ENCODE measurements at regions not wholly inside any gene's neighbourhood (a gene's known extent, or its start where the extent isn't known, plus 50 kb on each side); places are given as distances from the start of the nearest gene placed in this dataset.

DNA sequence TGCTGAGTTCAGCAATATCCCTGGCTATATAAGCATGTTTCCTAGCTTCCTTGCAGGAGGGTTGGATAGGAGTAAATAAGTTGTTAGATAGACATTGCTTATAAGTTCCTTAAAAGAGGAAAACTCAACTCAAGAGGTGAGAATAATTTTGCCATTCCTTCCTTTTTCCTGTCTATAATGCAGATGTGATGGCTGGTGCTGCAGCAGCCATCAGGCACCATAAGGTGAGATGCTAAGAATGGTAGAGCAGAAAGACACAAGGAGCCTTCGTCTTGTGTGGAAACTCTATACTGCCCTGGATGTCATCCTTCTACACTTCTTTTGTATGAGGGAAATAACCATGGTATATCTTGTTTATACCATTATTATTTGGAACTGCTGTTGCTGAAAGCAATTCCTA, 74.5 kb upstream of the GRK3 start:
- H3K79me2 ChIP-seq (ENCODE audit: control insufficient read depth, insufficient read depth, low read length): no peaks in the 10 kb centered on the region
- H3K9ac ChIP-seq (replicated peaks; ENCODE audit: extremely low read depth, insufficient read depth, low read length): no peak overlapping the region
- CTCF ChIA-PET: no interaction called here
- H3K27ac ChIP-seq (ENCODE audit: insufficient read depth, low read depth, low read length): no peak overlapping the region
- no peaks in the 10 kb centered on the region for H4K20me1 ChIP-seq (replicated peaks; ENCODE audit: control insufficient read depth, extremely low read depth, insufficient read depth, low read length)
- H3K4me1 ChIP-seq (ENCODE audit: control insufficient read depth, extremely low read depth, insufficient read depth, low read length): no peaks in the 10 kb centered on the region
- POLR2A ChIA-PET: no interaction called here
- no peak overlapping the region for H2AFZ ChIP-seq (ENCODE audit: low read depth, low read length)
- intact Hi-C loops (cut with micrococcal nuclease) (no loop called here), dilution Hi-C loops (cut with MboI; ENCODE audit: extremely low pct_ligation_motif_present, low sequenced_read_pairs) (no loop called here)
- H3K9me3 ChIP-seq (replicated peaks; ENCODE audit: control insufficient read depth, insufficient read depth, low read length): no peaks in the 10 kb centered on the region
- DNase-seq (ENCODE audit: low read depth, low spot score) (no peak), FAIRE-seq (no peak)
- H3K4me3 ChIP-seq (replicated peaks in 1 of 3; ENCODE audit: insufficient read depth in 1 of 3, low read depth in 1 of 3, low read length in 3 of 3): no peak overlapping the region
- BruUV-seq (replicated peaks): no TSS peak
- TF ChIP-seq GATA2 (IDR thresholded peaks at IDR 0.05; ENCODE audit: insufficient read depth, insufficient read length, low read depth, low read length): no peak
- H3K27me3 ChIP-seq (ENCODE audit: control insufficient read depth in 2 of 2, insufficient read depth in 2 of 2, low read length in 2 of 2): no peaks in the 10 kb centered on the region
- H3K36me3 ChIP-seq (ENCODE audit: control insufficient read depth in 2 of 2, extremely low read depth in 1 of 2, insufficient read depth in 2 of 2, low read length in 2 of 2): no peaks in the 10 kb centered on the region
- no peak overlapping the region for H3K4me2 ChIP-seq (ENCODE audit: insufficient read depth, low read length)
- no peaks in the 10 kb centered on the region for H3K9me1 ChIP-seq (replicated peaks; ENCODE audit: control insufficient read depth, extremely low read depth, insufficient read depth, low read length)

DNA sequence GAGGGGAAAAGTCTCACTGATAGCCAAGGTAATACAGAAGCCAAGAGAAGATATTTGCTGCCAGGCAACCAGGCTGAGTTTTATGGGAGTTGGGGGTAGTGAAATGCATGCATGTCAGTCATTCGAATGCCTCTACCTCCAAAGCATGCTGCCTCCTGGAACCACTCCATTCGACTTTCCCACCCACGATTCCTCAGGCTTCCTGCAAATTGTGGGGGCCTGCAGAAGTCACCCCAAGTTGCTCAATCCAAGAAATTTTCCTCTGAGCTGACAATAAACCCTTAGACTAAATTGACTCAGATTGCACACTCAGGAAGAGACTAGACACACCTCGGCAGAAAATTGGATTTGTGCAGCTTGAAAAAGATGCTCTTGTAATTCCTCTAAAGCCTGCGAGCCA, 73.6 kb upstream of the GRK3 start:
- no peak overlapping the region for H2AFZ ChIP-seq (ENCODE audit: low read depth, low read length)
- H3K4me1 ChIP-seq (ENCODE audit: control insufficient read depth, extremely low read depth, insufficient read depth, low read length): no peaks in the 10 kb centered on the region
- H3K4me2 ChIP-seq (ENCODE audit: insufficient read depth, low read length): no peak overlapping the region
- no peak for FAIRE-seq
- no peaks in the 10 kb centered on the region for H3K36me3 ChIP-seq (ENCODE audit: control insufficient read depth in 2 of 2, extremely low read depth in 1 of 2, insufficient read depth in 2 of 2, low read length in 2 of 2)
- H3K9ac ChIP-seq (replicated peaks; ENCODE audit: extremely low read depth, insufficient read depth, low read length): no peak overlapping the region
- H4K20me1 ChIP-seq (replicated peaks; ENCODE audit: control insufficient read depth, extremely low read depth, insufficient read depth, low read length): no peaks in the 10 kb centered on the region
- H3K4me3 ChIP-seq (replicated peaks in 1 of 3; ENCODE audit: insufficient read depth in 1 of 3, low read depth in 1 of 3, low read length in 3 of 3): no peak overlapping the region
- dilution Hi-C loops (cut with MboI; ENCODE audit: extremely low pct_ligation_motif_present, low sequenced_read_pairs): no loop called here
- H3K79me2 ChIP-seq (ENCODE audit: control insufficient read depth, insufficient read depth, low read length): no peaks in the 10 kb centered on the region
- intact Hi-C loops (cut with micrococcal nuclease): no loop called here
- ChIA-PET CTCF (no interaction called here), POLR2A (no interaction called here)
- H3K9me1 ChIP-seq (replicated peaks; ENCODE audit: control insufficient read depth, extremely low read depth, insufficient read depth, low read length): no peaks in the 10 kb centered on the region
- no TSS peak for BruUV-seq (replicated peaks)
- DNase-seq (ENCODE audit: low read depth, low spot score): no peak
- no peaks in the 10 kb centered on the region for H3K27me3 ChIP-seq (ENCODE audit: control insufficient read depth in 2 of 2, insufficient read depth in 2 of 2, low read length in 2 of 2)
- H3K9me3 ChIP-seq (replicated peaks; ENCODE audit: control insufficient read depth, insufficient read depth, low read length): no peaks in the 10 kb centered on the region
- no peak for TF ChIP-seq MYC (IDR thresholded peaks at IDR 0.05; ENCODE audit: low read depth, low read length)
- TF ChIP-seq JUN (IDR thresholded peaks at IDR 0.05; ENCODE audit: borderline replicate concordance, insufficient read depth, insufficient read length, low read depth): no peak
- no peak for TF ChIP-seq FOS (IDR thresholded peaks at IDR 0.05; ENCODE audit: borderline replicate concordance, insufficient read depth, low read length)
- TF ChIP-seq GATA2 (IDR thresholded peaks at IDR 0.05; ENCODE audit: insufficient read depth, insufficient read length, low read depth, low read length): no peak
- TF ChIP-seq CTCF (IDR thresholded peaks at IDR 0.05; ENCODE audit: extremely low read depth in 1 of 2, insufficient read depth in 1 of 2, low read depth in 1 of 2, low read length in 2 of 2): no peak
- no peak for TF ChIP-seq EZH2 (IDR thresholded peaks at IDR 0.05; ENCODE audit: borderline replicate concordance, low read depth, low read length, severe bottlenecking)
- TF ChIP-seq POLR2AphosphoS5 (IDR thresholded peaks at IDR 0.05; ENCODE audit: insufficient read depth, low read depth, low read length): no peak
- no peak for TF ChIP-seq POLR2A (IDR thresholded peaks at IDR 0.05; ENCODE audit: low read depth, low read length)
- TF ChIP-seq, protein P1, sequence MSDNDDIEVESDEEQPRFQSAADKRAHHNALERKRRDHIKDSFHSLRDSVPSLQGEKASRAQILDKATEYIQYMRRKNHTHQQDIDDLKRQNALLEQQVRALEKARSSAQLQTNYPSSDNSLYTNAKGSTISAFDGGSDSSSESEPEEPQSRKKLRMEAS (IDR thresholded peaks at IDR 0.05; ENCODE audit: insufficient read depth, insufficient read length): no peak
- H3K27ac ChIP-seq (ENCODE audit: insufficient read depth, low read depth, low read length): no peak overlapping the region
